ENCODE measurements at regions not wholly inside any gene's neighbourhood (a gene's known extent, or its start where the extent isn't known, plus 50 kb on each side); places are given as distances from the start of the nearest gene placed in this dataset.

- TF ChIP-seq CTCF (conservative IDR thresholded peaks at IDR 0.05; ENCODE audit: low read depth, low read length) (no peak), POLR2A (IDR thresholded peaks at IDR 0.05; ENCODE audit: low read depth, low read length) (no peak), RFX5 (IDR thresholded peaks at IDR 0.05; ENCODE audit: low read depth, low read length) (no peak), CHD1 (IDR thresholded peaks at IDR 0.05; ENCODE audit: low read depth, low read length) (no peak)
Observed at GRCh38 chr21:15254111-15254510, 189.3 kb upstream of the NRIP1 start.

Data from IMR-90 (cell line).